GM23338 (cell line): ENCODE measurements at regions not wholly inside any gene's neighbourhood (a gene's known extent, or its start where the extent isn't known, plus 50 kb on each side); places are given as distances from the start of the nearest gene placed in this dataset.

Source experiments
- CREB1 ChIP-seq: fragments of 250-450 bp; sonication (Bioruptor Pico); IDR thresholded peaks from 2 replicates; pipeline ENCODE4 v1.5.0; 2020; ENCODE audit warnings: low read depth, mild to moderate bottlenecking, moderate library complexity
- CTCF ChIP-seq, 2 experiments: fragments of 200-600 bp in 1 of 2; sonication (generic) in 1 of 2; conservative IDR thresholded peaks; 2 replicates each; pipeline versions ENCODE4 v1.5.1 to v1.6.1; 2016 to 2017; ENCODE audit warnings: antibody characterized with exemption in 2 of 2, low read depth in 2 of 2, mild to moderate bottlenecking in 2 of 2, moderate library complexity in 1 of 2
- ETS1 ChIP-seq: IDR thresholded peaks from 2 replicates; pipeline ENCODE4 v1.6.1; 2016; ENCODE audit warnings: antibody characterized with exemption
- EZH2 ChIP-seq: fragments of 200-600 bp; sonication (generic); IDR thresholded peaks from one replicate; pipeline ENCODE4 v1.8.0; 2017; ENCODE audit warnings: antibody characterized with exemption, mild to moderate bottlenecking, low read depth; ENCODE audit not compliant: unreplicated experiment
- EZH2phosphoT487 ChIP-seq: fragments of 200-600 bp; sonication (generic); IDR thresholded peaks from one replicate; pipeline ENCODE4 v1.8.1; 2018; ENCODE audit warnings: antibody characterized with exemption; ENCODE audit not compliant: unreplicated experiment
- JUNB ChIP-seq: IDR thresholded peaks from one replicate; pipeline ENCODE4 v1.6.1; 2016; ENCODE audit warnings: antibody characterized with exemption; ENCODE audit not compliant: unreplicated experiment
- NANOG ChIP-seq: IDR thresholded peaks from 2 replicates; pipeline ENCODE4 v1.6.1; 2016; ENCODE audit warnings: antibody characterized with exemption, borderline replicate concordance
- POLR2AphosphoS5 ChIP-seq: IDR thresholded peaks from 2 replicates; pipeline ENCODE4 v1.6.1; 2016; ENCODE audit warnings: antibody characterized with exemption, low read depth
- STAT1 ChIP-seq: IDR thresholded peaks from one replicate; pipeline ENCODE4 v1.6.1; 2016; ENCODE audit warnings: antibody characterized with exemption; ENCODE audit not compliant: unreplicated experiment
- ZNF114 ChIP-seq: fragments of 250-450 bp; sonication (Bioruptor Pico); IDR thresholded peaks from 2 replicates; pipeline ENCODE4 v1.5.0; 2020; ENCODE audit warnings: mild to moderate bottlenecking, moderate library complexity
- TF ChIP-seq, protein P1 (sequence below): IDR thresholded peaks from one replicate; pipeline ENCODE4 v1.6.1; 2018; ENCODE audit warnings: antibody characterized with exemption; ENCODE audit not compliant: unreplicated experiment
- TF ChIP-seq, protein P2 (sequence below): fragments of 250-450 bp; sonication (Bioruptor Pico); IDR thresholded peaks from 2 replicates; pipeline ENCODE4 v1.5.0; 2020; ENCODE audit warnings: mild to moderate bottlenecking, moderate library complexity

- TF ChIP-seq, protein P1, sequence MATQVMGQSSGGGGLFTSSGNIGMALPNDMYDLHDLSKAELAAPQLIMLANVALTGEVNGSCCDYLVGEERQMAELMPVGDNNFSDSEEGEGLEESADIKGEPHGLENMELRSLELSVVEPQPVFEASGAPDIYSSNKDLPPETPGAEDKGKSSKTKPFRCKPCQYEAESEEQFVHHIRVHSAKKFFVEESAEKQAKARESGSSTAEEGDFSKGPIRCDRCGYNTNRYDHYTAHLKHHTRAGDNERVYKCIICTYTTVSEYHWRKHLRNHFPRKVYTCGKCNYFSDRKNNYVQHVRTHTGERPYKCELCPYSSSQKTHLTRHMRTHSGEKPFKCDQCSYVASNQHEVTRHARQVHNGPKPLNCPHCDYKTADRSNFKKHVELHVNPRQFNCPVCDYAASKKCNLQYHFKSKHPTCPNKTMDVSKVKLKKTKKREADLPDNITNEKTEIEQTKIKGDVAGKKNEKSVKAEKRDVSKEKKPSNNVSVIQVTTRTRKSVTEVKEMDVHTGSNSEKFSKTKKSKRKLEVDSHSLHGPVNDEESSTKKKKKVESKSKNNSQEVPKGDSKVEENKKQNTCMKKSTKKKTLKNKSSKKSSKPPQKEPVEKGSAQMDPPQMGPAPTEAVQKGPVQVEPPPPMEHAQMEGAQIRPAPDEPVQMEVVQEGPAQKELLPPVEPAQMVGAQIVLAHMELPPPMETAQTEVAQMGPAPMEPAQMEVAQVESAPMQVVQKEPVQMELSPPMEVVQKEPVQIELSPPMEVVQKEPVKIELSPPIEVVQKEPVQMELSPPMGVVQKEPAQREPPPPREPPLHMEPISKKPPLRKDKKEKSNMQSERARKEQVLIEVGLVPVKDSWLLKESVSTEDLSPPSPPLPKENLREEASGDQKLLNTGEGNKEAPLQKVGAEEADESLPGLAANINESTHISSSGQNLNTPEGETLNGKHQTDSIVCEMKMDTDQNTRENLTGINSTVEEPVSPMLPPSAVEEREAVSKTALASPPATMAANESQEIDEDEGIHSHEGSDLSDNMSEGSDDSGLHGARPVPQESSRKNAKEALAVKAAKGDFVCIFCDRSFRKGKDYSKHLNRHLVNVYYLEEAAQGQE = no peak
- no peak for TF ChIP-seq EZH2
- no peak for TF ChIP-seq CTCF (conservative IDR thresholded peaks at IDR 0.05; ENCODE audit: low read depth in 2 of 2)
- TF ChIP-seq STAT1 = no peak
- no peak for TF ChIP-seq POLR2AphosphoS5
- no peak for TF ChIP-seq NANOG
- TF ChIP-seq JUNB = no peak
- TF ChIP-seq ZNF114 (CRISPR knock-in tag) = no peak
- TF ChIP-seq ETS1 = no peak
- TF ChIP-seq EZH2phosphoT487 = no peak
- no peak for TF ChIP-seq CREB1 (CRISPR knock-in tag)
- TF ChIP-seq, protein P2, sequence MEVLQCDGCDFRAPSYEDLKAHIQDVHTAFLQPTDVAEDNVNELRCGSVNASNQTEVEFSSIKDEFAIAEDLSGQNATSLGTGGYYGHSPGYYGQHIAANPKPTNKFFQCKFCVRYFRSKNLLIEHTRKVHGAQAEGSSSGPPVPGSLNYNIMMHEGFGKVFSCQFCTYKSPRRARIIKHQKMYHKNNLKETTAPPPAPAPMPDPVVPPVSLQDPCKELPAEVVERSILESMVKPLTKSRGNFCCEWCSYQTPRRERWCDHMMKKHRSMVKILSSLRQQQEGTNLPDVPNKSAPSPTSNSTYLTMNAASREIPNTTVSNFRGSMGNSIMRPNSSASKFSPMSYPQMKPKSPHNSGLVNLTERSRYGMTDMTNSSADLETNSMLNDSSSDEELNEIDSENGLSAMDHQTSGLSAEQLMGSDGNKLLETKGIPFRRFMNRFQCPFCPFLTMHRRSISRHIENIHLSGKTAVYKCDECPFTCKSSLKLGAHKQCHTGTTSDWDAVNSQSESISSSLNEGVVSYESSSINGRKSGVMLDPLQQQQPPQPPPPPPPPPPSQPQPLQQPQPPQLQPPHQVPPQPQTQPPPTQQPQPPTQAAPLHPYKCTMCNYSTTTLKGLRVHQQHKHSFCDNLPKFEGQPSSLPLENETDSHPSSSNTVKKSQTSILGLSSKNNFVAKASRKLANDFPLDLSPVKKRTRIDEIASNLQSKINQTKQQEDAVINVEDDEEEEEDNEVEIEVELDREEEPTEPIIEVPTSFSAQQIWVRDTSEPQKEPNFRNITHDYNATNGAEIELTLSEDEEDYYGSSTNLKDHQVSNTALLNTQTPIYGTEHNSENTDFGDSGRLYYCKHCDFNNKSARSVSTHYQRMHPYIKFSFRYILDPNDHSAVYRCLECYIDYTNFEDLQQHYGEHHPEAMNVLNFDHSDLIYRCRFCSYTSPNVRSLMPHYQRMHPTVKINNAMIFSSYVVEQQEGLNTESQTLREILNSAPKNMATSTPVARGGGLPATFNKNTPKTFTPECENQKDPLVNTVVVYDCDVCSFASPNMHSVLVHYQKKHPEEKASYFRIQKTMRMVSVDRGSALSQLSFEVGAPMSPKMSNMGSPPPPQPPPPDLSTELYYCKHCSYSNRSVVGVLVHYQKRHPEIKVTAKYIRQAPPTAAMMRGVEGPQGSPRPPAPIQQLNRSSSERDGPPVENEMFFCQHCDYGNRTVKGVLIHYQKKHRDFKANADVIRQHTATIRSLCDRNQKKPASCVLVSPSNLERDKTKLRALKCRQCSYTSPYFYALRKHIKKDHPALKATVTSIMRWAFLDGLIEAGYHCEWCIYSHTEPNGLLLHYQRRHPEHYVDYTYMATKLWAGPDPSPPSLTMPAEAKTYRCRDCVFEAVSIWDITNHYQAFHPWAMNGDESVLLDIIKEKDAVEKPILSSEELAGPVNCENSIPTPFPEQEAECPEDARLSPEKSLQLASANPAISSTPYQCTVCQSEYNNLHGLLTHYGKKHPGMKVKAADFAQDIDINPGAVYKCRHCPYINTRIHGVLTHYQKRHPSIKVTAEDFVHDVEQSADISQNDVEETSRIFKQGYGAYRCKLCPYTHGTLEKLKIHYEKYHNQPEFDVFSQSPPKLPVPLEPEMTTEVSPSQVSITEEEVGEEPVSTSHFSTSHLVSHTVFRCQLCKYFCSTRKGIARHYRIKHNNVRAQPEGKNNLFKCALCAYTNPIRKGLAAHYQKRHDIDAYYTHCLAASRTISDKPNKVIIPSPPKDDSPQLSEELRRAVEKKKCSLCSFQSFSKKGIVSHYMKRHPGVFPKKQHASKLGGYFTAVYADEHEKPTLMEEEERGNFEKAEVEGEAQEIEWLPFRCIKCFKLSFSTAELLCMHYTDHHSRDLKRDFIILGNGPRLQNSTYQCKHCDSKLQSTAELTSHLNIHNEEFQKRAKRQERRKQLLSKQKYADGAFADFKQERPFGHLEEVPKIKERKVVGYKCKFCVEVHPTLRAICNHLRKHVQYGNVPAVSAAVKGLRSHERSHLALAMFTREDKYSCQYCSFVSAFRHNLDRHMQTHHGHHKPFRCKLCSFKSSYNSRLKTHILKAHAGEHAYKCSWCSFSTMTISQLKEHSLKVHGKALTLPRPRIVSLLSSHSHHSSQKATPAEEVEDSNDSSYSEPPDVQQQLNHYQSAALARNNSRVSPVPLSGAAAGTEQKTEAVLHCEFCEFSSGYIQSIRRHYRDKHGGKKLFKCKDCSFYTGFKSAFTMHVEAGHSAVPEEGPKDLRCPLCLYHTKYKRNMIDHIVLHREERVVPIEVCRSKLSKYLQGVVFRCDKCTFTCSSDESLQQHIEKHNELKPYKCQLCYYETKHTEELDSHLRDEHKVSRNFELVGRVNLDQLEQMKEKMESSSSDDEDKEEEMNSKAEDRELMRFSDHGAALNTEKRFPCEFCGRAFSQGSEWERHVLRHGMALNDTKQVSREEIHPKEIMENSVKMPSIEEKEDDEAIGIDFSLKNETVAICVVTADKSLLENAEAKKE (CRISPR knock-in tag) = no peak
Observed at GRCh38 chr3:26827169-26827568, 204.6 kb downstream of the LRRC3B start.
